HG02623 (cell line): ENCODE measurements at regions not wholly inside any gene's neighbourhood (a gene's known extent, or its start where the extent isn't known, plus 50 kb on each side); places are given as distances from the start of the nearest gene placed in this dataset.

Source experiments
- ATAC-seq: cut with Tn5 transposase; IDR thresholded peaks from one replicate; pipeline ENCODE4 v1.9.1; 2021; ENCODE audit warnings: moderate library complexity; ENCODE audit not compliant: unreplicated experiment

- no peak for ATAC-seq
Observed at GRCh38 chr3:31444220-31445142, 88.2 kb upstream of the STT3B start.

GRCh38 chr3:31445701-31446100, 87.0 kb upstream of the STT3B start:
- ATAC-seq, result no peak

GRCh38 chr3:31448035-31448881, 84.5 kb upstream of the STT3B start:
- ATAC-seq, result peak; percentile 67

- peak; percentile 36 for ATAC-seq
Observed at GRCh38 chr3:31448882-31449243, 83.9 kb upstream of the STT3B start.

GRCh38 chr3:31449318-31449717, 83.4 kb upstream of the STT3B start:
- no peak for ATAC-seq

GRCh38 chr3:31450345-31450744, 82.4 kb upstream of the STT3B start:
- no peak for ATAC-seq

GRCh38 chr3:31452495-31453106, 80.1 kb upstream of the STT3B start:
- no peak for ATAC-seq

GRCh38 chr3:31453430-31453829, 79.3 kb upstream of the STT3B start:
- no peak for ATAC-seq

GRCh38 chr3:31455524-31455923, 77.2 kb upstream of the STT3B start:
- no peak for ATAC-seq

- no peak for ATAC-seq
Observed at GRCh38 chr3:31456373-31456772, 76.4 kb upstream of the STT3B start.

GRCh38 chr3:31461426-31461825, 71.3 kb upstream of the STT3B start:
- no peak for ATAC-seq

- peak; percentile 85 for ATAC-seq
Observed at GRCh38 chr3:31462050-31462569, 70.6 kb upstream of the STT3B start.

- no peak for ATAC-seq
Observed at GRCh38 chr3:31465999-31466398, 66.7 kb upstream of the STT3B start.

- no peak for ATAC-seq
Observed at GRCh38 chr3:31466866-31467265, 65.9 kb upstream of the STT3B start.

- no peak for ATAC-seq
Observed at GRCh38 chr3:31468433-31468832, 64.3 kb upstream of the STT3B start.

- ATAC-seq, result no peak
Observed at GRCh38 chr3:31469385-31469784, 63.3 kb upstream of the STT3B start.

GRCh38 chr3:31472479-31473390, 60.0 kb upstream of the STT3B start:
- ATAC-seq, result no peak

- no peak for ATAC-seq
Observed at GRCh38 chr3:31476209-31476608, 56.5 kb upstream of the STT3B start.

GRCh38 chr3:31479431-31479830, 53.3 kb upstream of the STT3B start:
- ATAC-seq, result no peak

- no peak for ATAC-seq
Observed at GRCh38 chr3:31481697-31482096, 51.0 kb upstream of the STT3B start.
